Vagina (tissue), 2 donors: ENCODE measurements at regions not wholly inside any gene's neighbourhood (a gene's known extent, or its start where the extent isn't known, plus 50 kb on each side); places are given as distances from the start of the nearest gene placed in this dataset.

Experiments
- DNase-seq, 2 donors: peaks; one replicate each; pipeline ENCODE4 v3.0.0-alpha.2; 2017; ENCODE audit errors: extremely low spot score in 2 of 2
- H3K27ac ChIP-seq: fragments of 200-600 bp; sonication (generic); one replicate; pipeline ENCODE4 v1.5.1; 2019
- H3K27me3 ChIP-seq: fragments of 200-600 bp; sonication (generic); one replicate; pipeline ENCODE4 v1.5.1; 2019
- H3K36me3 ChIP-seq, 2 donors: fragments of 200-600 bp; sonication (generic); one replicate each; pipeline ENCODE4 v1.5.1; 2017 to 2019
- H3K4me1 ChIP-seq: fragments of 200-600 bp; sonication (generic); one replicate; pipeline ENCODE4 v1.5.1; 2019
- H3K4me3 ChIP-seq, 2 donors: fragments of 200-600 bp; sonication (generic); 1 replicate in 1 of 2; 2 replicates in 1 of 2; pipeline ENCODE4 v1.5.1; 2016 to 2019
- H3K9me3 ChIP-seq: fragments of 200-600 bp; sonication (generic); one replicate; pipeline ENCODE4 v1.5.1; 2019
- CTCF ChIP-seq, 3 experiments: fragments of 450-650 bp in 2 of 3; fragments of 200-600 bp in 1 of 3; sonication (generic) in 1 of 3; IDR thresholded peaks; one replicate each; pipeline ENCODE4 v1.5.1; 2017 to 2019; ENCODE audit warnings: antibody characterized with exemption in 3 of 3, mild to moderate bottlenecking in 2 of 3, moderate library complexity in 2 of 3
- POLR2A ChIP-seq, 2 donors: fragments of 450-650 bp; IDR thresholded peaks; one replicate each; pipeline ENCODE4 v1.6.1; 2017; ENCODE audit warnings: antibody characterized with exemption in 2 of 2, mild to moderate bottlenecking in 2 of 2, moderate library complexity in 2 of 2
- POLR2AphosphoS5 ChIP-seq, 2 donors: sonication (generic); formaldehyde crosslinking; IDR thresholded peaks; one replicate each; pipeline ENCODE4 v1.9.0; 2017; ENCODE audit warnings: antibody characterized with exemption in 2 of 2, mild to moderate bottlenecking in 2 of 2, low read depth in 1 of 2; ENCODE audit not compliant: insufficient read depth in 1 of 2
- intact Hi-C: fragments of 100-400 bp; cut with DNase I; formaldehyde crosslinking; loops from one replicate; pipeline ENCODE4 v1.15.1; 2023

- H3K9me3 ChIP-seq: no peaks in the 10 kb centered on the region
- DNase-seq: no peak
- no peak overlapping the region for H3K4me3 ChIP-seq
- H3K27ac ChIP-seq: no peak overlapping the region
- no peaks in the 10 kb centered on the region for H3K27me3 ChIP-seq
- TF ChIP-seq CTCF (IDR thresholded peaks at IDR 0.05): no peak
- TF ChIP-seq POLR2AphosphoS5 (IDR thresholded peaks at IDR 0.05; ENCODE audit: insufficient read depth in 1 of 2, low read depth in 1 of 2): no peak
- TF ChIP-seq POLR2A (IDR thresholded peaks at IDR 0.05): no peak
- H3K36me3 ChIP-seq: no peaks in the 10 kb centered on the region
- intact Hi-C loops: no loop called here
- H3K4me1 ChIP-seq: no peaks in the 10 kb centered on the region
Observed at GRCh38 chr15:45995800-45996199, 361.0 kb downstream of the SQOR start.

- no peak for DNase-seq
- no peak for TF ChIP-seq CTCF (IDR thresholded peaks at IDR 0.05)
- no peak for TF ChIP-seq POLR2A (IDR thresholded peaks at IDR 0.05)
- TF ChIP-seq POLR2AphosphoS5 (IDR thresholded peaks at IDR 0.05; ENCODE audit: insufficient read depth in 1 of 2, low read depth in 1 of 2): no peak
- Histone ChIP-seq H3K27me3 (no peaks in the 10 kb centered on the region), H3K9me3 (no peaks in the 10 kb centered on the region), H3K4me3 (no peak overlapping the region), H3K4me1 (no peaks in the 10 kb centered on the region), H3K36me3 (no peaks in the 10 kb centered on the region), H3K27ac (no peak overlapping the region)
- intact Hi-C loops: no loop called here
Observed at GRCh38 chr15:46014532-46014931, 379.7 kb downstream of the SQOR start.

GRCh38 chr15:46034755-46035154 lies 399.9 kb downstream of the SQOR start:
- TF ChIP-seq CTCF (IDR thresholded peaks at IDR 0.05): no peak
- no peak for TF ChIP-seq POLR2A (IDR thresholded peaks at IDR 0.05)
- no peak for TF ChIP-seq POLR2AphosphoS5 (IDR thresholded peaks at IDR 0.05; ENCODE audit: insufficient read depth in 1 of 2, low read depth in 1 of 2)
- intact Hi-C loops: no loop called here
- no peaks in the 10 kb centered on the region for H3K9me3 ChIP-seq
- DNase-seq: no peak
- H3K4me3 ChIP-seq: no peak overlapping the region
- H3K27ac ChIP-seq: no peak overlapping the region
- H3K27me3 ChIP-seq: no peaks in the 10 kb centered on the region
- H3K36me3 ChIP-seq: no peaks in the 10 kb centered on the region
- H3K4me1 ChIP-seq: no peaks in the 10 kb centered on the region

- no peak for TF ChIP-seq POLR2AphosphoS5 (IDR thresholded peaks at IDR 0.05; ENCODE audit: insufficient read depth in 1 of 2, low read depth in 1 of 2)
- no peak for TF ChIP-seq CTCF (IDR thresholded peaks at IDR 0.05)
- no peak for TF ChIP-seq POLR2A (IDR thresholded peaks at IDR 0.05)
- Histone ChIP-seq H3K27me3 (no peaks in the 10 kb centered on the region), H3K4me3 (no peak overlapping the region), H3K9me3 (no peaks in the 10 kb centered on the region), H3K4me1 (no peaks in the 10 kb centered on the region), H3K27ac (no peak overlapping the region), H3K36me3 (no peaks in the 10 kb centered on the region)
- DNase-seq: no peak
- intact Hi-C loops: no loop called here
Observed at GRCh38 chr15:46039703-46040102, 404.9 kb downstream of the SQOR start.

- no peaks in the 10 kb centered on the region for H3K9me3 ChIP-seq
- TF ChIP-seq POLR2AphosphoS5 (IDR thresholded peaks at IDR 0.05; ENCODE audit: insufficient read depth in 1 of 2, low read depth in 1 of 2) (no peak), CTCF (IDR thresholded peaks at IDR 0.05) (no peak), POLR2A (IDR thresholded peaks at IDR 0.05) (no peak)
- intact Hi-C loops: no loop called here
- H3K27ac ChIP-seq: no peak overlapping the region
- H3K27me3 ChIP-seq: no peaks in the 10 kb centered on the region
- no peaks in the 10 kb centered on the region for H3K4me1 ChIP-seq
- H3K4me3 ChIP-seq: no peak overlapping the region
- DNase-seq: no peak
- no peaks in the 10 kb centered on the region for H3K36me3 ChIP-seq
Observed at GRCh38 chr15:46041905-46042304, 407.1 kb downstream of the SQOR start.
